GM06990 (cell line): ENCODE measurements at regions not wholly inside any gene's neighbourhood (a gene's known extent, or its start where the extent isn't known, plus 50 kb on each side); places are given as distances from the start of the nearest gene placed in this dataset.

ENCODE experiments used
- DNase-seq: peaks from one replicate; pipeline ENCODE4 v3.0.0-alpha.2; 2011; ENCODE audit not compliant: insufficient read length; ENCODE audit errors: extremely low read depth
- H3K27me3 ChIP-seq: replicated peaks from 2 replicates; pipeline ENCODE4 v1.6.0; 2011; ENCODE audit warnings: low read length; ENCODE audit not compliant: control insufficient read depth, insufficient read depth
- H3K36me3 ChIP-seq: 2 replicates; pipeline ENCODE4 v1.5.1; 2011; ENCODE audit warnings: low read length; ENCODE audit not compliant: control insufficient read depth, insufficient read depth
- H3K4me3 ChIP-seq: replicated peaks from 2 replicates; pipeline ENCODE4 v1.5.1; 2011; ENCODE audit warnings: low read depth, mild to moderate bottlenecking, control low read depth, low read length
- TF ChIP-seq, protein P1 (sequence below): IDR thresholded peaks from 2 replicates; pipeline ENCODE4 v1.5.1; 2011; ENCODE audit warnings: low read length, control low read depth, mild to moderate bottlenecking, inconsistent platforms; ENCODE audit not compliant: insufficient read depth, poor library complexity, severe bottlenecking

DNA sequence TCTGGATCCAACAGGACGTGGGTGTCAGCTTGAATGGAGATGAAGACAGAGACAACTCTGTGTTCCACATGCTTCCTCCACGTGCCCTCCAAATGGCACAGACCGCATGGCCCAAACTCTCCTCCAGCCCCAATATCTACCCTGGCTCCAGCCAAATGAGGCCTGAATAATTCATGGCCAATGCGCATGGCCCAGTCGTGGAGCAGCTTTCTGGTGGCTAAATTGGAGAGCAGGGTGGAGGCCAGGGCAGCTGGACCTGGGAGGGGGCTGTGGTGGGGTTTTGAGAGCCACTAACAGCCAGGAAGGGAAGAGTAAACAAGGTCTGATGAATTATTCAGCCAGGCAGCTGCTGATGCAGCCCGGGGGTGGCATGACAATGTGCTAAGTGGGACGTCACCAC, 96.7 kb upstream of the TMEM132E start:
- no peak overlapping the region for H3K4me3 ChIP-seq
- TF ChIP-seq, protein P1, sequence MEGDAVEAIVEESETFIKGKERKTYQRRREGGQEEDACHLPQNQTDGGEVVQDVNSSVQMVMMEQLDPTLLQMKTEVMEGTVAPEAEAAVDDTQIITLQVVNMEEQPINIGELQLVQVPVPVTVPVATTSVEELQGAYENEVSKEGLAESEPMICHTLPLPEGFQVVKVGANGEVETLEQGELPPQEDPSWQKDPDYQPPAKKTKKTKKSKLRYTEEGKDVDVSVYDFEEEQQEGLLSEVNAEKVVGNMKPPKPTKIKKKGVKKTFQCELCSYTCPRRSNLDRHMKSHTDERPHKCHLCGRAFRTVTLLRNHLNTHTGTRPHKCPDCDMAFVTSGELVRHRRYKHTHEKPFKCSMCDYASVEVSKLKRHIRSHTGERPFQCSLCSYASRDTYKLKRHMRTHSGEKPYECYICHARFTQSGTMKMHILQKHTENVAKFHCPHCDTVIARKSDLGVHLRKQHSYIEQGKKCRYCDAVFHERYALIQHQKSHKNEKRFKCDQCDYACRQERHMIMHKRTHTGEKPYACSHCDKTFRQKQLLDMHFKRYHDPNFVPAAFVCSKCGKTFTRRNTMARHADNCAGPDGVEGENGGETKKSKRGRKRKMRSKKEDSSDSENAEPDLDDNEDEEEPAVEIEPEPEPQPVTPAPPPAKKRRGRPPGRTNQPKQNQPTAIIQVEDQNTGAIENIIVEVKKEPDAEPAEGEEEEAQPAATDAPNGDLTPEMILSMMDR = no peak
- no peaks in the 10 kb centered on the region; the same call in 1 of the 2 replicates for H3K27me3 ChIP-seq
- no peaks in the 10 kb centered on the region for H3K36me3 ChIP-seq
- no peak for DNase-seq

DNA sequence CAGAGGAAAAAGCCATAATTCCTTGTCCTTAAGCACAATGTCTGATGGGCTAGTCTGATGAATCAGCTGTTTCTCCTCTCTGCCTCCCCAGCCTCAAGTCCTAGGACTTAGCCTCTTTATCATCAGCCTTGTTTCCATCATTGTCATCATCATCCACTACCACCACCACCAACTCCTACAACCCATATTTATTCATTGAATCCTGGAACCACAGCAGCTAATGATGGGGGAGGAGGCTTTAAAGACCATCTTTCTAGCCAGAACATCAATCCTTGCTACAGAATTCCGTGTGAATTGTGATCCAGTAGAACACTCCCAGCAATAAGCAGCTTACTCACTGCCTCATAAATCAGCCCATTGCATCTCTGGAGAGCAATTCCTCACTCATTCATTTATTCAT, 97.6 kb upstream of the TMEM132E start:
- TF ChIP-seq, protein P1 = no peak
- no peak for DNase-seq
- Histone ChIP-seq H3K27me3 (no peaks in the 10 kb centered on the region; the same call in 1 of the 2 replicates), H3K36me3 (no peaks in the 10 kb centered on the region), H3K4me3 (no peak overlapping the region)

DNA sequence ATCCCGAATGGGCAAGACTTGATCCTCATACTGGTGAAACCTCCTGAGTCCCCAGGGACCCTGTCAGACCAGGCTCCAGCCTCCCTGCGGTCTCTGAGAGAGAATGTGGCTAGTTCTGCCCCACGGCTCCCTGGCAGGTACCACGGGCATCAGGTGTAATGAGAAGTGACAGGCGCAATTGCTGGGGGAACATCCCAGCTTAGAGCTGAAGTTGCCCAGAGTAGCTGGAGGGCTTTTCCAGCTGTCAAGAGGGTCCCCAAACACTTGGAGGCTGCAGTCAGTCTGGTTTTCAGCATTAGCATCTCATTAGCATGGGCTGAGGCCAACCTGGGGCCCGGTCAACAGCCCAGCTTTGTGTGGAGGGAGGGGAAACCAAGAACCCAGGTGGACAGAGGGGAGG, 100.0 kb upstream of the TMEM132E start:
- DNase-seq = no peak
- TF ChIP-seq, protein P1 = no peak
- no peaks in the 10 kb centered on the region; the same call in 1 of the 2 replicates for H3K27me3 ChIP-seq
- no peak overlapping the region for H3K4me3 ChIP-seq
- H3K36me3 ChIP-seq = no peaks in the 10 kb centered on the region

DNA sequence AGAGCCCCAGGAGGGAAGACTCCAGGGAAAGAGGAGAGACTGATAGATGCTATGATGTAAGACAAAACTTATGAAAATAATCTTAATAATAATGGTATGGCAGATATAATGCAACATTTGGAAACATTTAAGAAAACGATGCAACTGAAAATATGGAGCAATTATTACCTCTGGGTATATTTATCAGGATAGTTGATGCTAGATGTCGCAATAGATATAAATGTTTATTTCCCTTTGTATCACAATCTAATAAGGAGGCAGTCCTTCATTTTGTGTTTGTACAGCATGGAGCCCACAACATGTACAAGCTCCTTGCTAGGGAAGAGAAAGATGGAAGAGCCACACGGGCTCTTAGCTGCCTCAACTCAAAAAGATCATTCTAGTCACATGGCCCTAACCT, 101.1 kb upstream of the TMEM132E start:
- TF ChIP-seq, protein P1 = no peak
- Histone ChIP-seq H3K27me3 (no peaks in the 10 kb centered on the region; the same call in 1 of the 2 replicates), H3K36me3 (no peaks in the 10 kb centered on the region), H3K4me3 (no peak overlapping the region)
- DNase-seq = no peak

DNA sequence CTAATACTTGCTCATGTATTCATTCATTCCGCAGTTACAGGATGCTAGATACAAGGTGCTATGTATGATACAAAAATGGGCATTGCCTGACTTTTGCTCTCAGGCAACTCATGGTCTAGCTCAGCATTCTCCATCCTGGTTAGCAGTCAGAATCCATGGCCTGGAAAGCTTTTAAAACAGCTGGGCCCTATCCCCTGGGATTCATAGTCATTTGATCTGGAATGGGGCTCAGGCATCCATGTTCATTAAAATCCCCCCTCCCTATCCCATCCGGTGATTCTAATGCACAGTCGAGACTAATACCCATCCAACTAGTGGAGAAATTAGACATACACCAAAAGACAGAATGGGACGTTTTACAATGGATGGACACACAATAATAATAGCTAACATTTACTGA, 104.1 kb upstream of the TMEM132E start:
- TF ChIP-seq, protein P1 = no peak
- H3K36me3 ChIP-seq = no peaks in the 10 kb centered on the region
- H3K27me3 ChIP-seq = no peaks in the 10 kb centered on the region; the same call in 1 of the 2 replicates
- no peak overlapping the region for H3K4me3 ChIP-seq
- DNase-seq = no peak

DNA sequence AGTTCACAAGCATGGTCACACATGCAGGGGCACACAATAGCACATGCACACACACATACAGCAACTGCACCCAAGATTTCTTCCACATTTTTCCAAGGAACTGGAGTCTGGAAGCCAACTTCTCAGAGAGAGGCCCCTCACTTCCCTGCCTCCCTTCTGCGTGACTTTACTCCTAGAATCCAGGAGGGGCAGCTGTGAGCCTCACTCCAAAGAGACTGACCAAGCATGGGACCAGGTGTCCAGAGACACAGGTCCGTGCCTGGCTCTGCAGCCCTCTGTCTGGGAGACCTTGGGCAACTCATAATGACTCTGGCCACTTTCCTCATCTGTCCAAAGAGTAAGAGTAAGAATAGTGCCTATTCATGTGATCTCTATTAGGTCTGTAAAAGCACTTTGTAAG, 104.7 kb upstream of the TMEM132E start:
- TF ChIP-seq, protein P1 = no peak
- no peak overlapping the region for H3K4me3 ChIP-seq
- no peaks in the 10 kb centered on the region; the same call in 1 of the 2 replicates for H3K27me3 ChIP-seq
- no peak for DNase-seq
- no peaks in the 10 kb centered on the region for H3K36me3 ChIP-seq
